Heart right ventricle (tissue), 16 donors: ENCODE measurements at regions not wholly inside any gene's neighbourhood (a gene's known extent, or its start where the extent isn't known, plus 50 kb on each side); places are given as distances from the start of the nearest gene placed in this dataset.

ENCODE experiments used
- ATAC-seq, 8 donors: fragments of 200-7000 bp; cut with Tn5 transposase; one replicate each; pipeline ENCODE4 v1.9.1; 2020; ENCODE audit warnings: mild to moderate bottlenecking in 8 of 8, moderate library complexity in 8 of 8, moderate number of reproducible peaks in 1 of 8
- DNase-seq, 2 donors: peaks; one replicate each; pipeline ENCODE4 v3.0.0-alpha.2; 2020
- H3K27ac ChIP-seq, 10 donors: fragments of 200-600 bp; sonication (generic) in 2 of 10; one replicate each; pipeline versions ENCODE4 v1.5.0 to v1.8.0; 2020 to 2022; ENCODE audit warnings: mild to moderate bottlenecking in 3 of 10
- H3K27me3 ChIP-seq, 7 donors: fragments of 200-600 bp; one replicate each; pipeline ENCODE4 v1.8.0; 2021 to 2022; ENCODE audit warnings: mild to moderate bottlenecking in 2 of 7
- H3K36me3 ChIP-seq, 9 donors: fragments of 200-600 bp; sonication (generic) in 1 of 9; one replicate each; pipeline versions ENCODE4 v1.5.0 to v1.8.0; 2020 to 2022; ENCODE audit warnings: mild to moderate bottlenecking in 2 of 9
- H3K4me1 ChIP-seq, 9 donors: fragments of 200-600 bp; sonication (generic) in 1 of 9; one replicate each; pipeline versions ENCODE4 v1.5.0 to v1.8.0; 2020 to 2022; ENCODE audit warnings: mild to moderate bottlenecking in 4 of 9
- H3K4me3 ChIP-seq, 10 donors: fragments of 200-600 bp; sonication (generic) in 2 of 10; one replicate each; pipeline versions ENCODE4 v1.5.0 to v1.8.0; 2020 to 2022; ENCODE audit warnings: mild to moderate bottlenecking in 7 of 10, moderate library complexity in 2 of 10
- H3K9me3 ChIP-seq, 11 donors: fragments of 200-600 bp in 10 of 11; sonication (generic) in 2 of 11; one replicate each; pipeline versions ENCODE4 v1.5.0 to v1.8.0; 2013 to 2022; ENCODE audit warnings: mild to moderate bottlenecking in 2 of 11, control low read depth in 1 of 11, moderate library complexity in 1 of 11
- WGBS, 2 donors: extraction: QIAGEN DNeasy Blood & Tissue Kit; methylation state at CpG; one replicate each; pipeline ENCODE4 v1.1.7; 2013; ENCODE audit warnings: inconsistent platforms in 1 of 2; 5-methylcytosine and 5-hydroxymethylcytosine counted together
- intact Hi-C, 10 donors: fragments of 100-400 bp; cut with DNase I; formaldehyde crosslinking; loops; one replicate each; pipeline versions ENCODE4 v1.11.1 to v1.14.2; 2022
- TF ChIP-seq, protein P1 (sequence below), 9 donors: fragments of 200-600 bp; sonication (generic) in 2 of 9; IDR thresholded peaks; one replicate each; pipeline versions ENCODE4 v1.5.0 to v1.8.0; 2021 to 2022; ENCODE audit warnings: antibody characterized with exemption in 9 of 9, mild to moderate bottlenecking in 5 of 9, moderate library complexity in 1 of 9
- donor health status: Arrhythmogenic right ventricular cardiomyopathy.
- donor health status: ischemic (EF 13 %, LVEDD 7.1; RV severe dilation, severe dysfunction).
- donor health status: healthy with polysubstance abuse.
- donor health status: DM: no; HTN: yes; CAD: no.
- donor health status: DM: no; HTN: no; CAD: no.
- donor health status: ischemic (EF 25% LVEDD 6.9; RV normal size, moderate dysfunction).
- donor health status: ischemic (EF 25% LVEDD 5.7; RV mildly dilated, moderate dysfunction).
- donor health status: healthy.
- donor health status: DM: yes; HTN: yes; CAD: no.
- donor health status: Ischemic cardiomyopathy.
- donor health status: ischemic (EF 35%, LVEDD 5.7; RV mildly dilated, moderate dysfunction).
- donor health status: nonischemic (EF 11% LVEDD 7.7; RV severe dilation, severe dysfunction).
- donor health status: DM: yes; HTN: yes; CAD: no.
- donor health status: PGD.
- donor health status: ischemic (EF 29% LVEDD 5.4; RV normal size, mild dysfunction).
- donor health status: nonischemic (EF 23%, LVEDD 6.1; RV moderate dilation, normal function).

DNA sequence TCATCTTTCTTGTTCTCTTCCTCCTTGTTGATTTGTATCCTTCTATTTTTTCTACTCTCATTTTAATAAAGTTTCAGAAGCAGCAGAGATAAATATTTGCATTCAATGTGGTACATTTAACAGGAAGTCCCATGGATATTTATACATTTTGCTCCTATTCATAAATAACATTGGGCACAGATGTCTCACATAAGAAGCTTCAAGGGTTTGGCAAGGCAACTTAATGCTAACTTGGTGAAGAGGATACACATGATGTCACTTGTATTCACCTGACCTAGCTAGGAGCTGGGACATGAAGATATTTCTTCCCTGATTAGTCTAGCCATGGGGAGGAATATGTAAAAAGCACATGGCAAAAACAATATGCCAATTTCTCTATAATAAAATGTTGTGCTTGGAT, 65.1 kb upstream of the DUSP10 start:
- Histone ChIP-seq H3K4me1 (peaks cover 0 to 10% (median 0%) of the 10 kb centered on the region in 9 donors), H3K9me3 (no peaks in the 10 kb centered on the region), H3K36me3 (no peaks in the 10 kb centered on the region), H3K27me3 (no peaks in the 10 kb centered on the region), H3K27ac (no peak overlapping the region), H3K4me3 (no peak overlapping the region)
- ATAC-seq (no peak), DNase-seq (no peak)
- intact Hi-C loops, result no loop called here
- TF ChIP-seq, protein P1, sequence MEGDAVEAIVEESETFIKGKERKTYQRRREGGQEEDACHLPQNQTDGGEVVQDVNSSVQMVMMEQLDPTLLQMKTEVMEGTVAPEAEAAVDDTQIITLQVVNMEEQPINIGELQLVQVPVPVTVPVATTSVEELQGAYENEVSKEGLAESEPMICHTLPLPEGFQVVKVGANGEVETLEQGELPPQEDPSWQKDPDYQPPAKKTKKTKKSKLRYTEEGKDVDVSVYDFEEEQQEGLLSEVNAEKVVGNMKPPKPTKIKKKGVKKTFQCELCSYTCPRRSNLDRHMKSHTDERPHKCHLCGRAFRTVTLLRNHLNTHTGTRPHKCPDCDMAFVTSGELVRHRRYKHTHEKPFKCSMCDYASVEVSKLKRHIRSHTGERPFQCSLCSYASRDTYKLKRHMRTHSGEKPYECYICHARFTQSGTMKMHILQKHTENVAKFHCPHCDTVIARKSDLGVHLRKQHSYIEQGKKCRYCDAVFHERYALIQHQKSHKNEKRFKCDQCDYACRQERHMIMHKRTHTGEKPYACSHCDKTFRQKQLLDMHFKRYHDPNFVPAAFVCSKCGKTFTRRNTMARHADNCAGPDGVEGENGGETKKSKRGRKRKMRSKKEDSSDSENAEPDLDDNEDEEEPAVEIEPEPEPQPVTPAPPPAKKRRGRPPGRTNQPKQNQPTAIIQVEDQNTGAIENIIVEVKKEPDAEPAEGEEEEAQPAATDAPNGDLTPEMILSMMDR (IDR thresholded peaks at IDR 0.05), result no peak

DNA sequence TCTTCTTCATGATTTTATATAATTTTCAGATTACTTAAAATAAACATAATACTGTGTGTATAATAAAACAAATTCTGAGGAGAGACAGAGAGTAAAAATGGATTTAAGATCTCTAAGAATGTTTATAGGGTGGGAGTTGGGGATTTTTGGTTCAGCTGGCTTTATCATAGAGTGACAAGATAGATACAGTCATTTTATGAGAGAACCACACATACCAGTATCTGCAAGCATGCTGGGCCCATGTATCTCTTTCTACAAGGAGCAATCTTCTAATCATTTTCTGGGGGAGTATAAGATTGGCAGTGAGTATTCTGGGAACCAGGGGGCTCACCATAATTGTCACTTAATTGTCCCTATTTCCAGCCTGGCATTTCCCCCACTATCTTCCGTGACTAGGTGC, 64.3 kb upstream of the DUSP10 start:
- Histone ChIP-seq H3K4me3 (no peak overlapping the region), H3K9me3 (no peaks in the 10 kb centered on the region), H3K4me1 (peaks cover 0 to 10% (median 0%) of the 10 kb centered on the region in 9 donors), H3K36me3 (no peaks in the 10 kb centered on the region), H3K27ac (no peak overlapping the region), H3K27me3 (no peaks in the 10 kb centered on the region)
- DNase-seq (no peak), ATAC-seq (no peak)
- TF ChIP-seq, protein P1 (IDR thresholded peaks at IDR 0.05), result no peak
- intact Hi-C loops, result no loop called here
- 94 to 96% methylated on average over 1 of the region's 1 CpG for WGBS, 2 donors

DNA sequence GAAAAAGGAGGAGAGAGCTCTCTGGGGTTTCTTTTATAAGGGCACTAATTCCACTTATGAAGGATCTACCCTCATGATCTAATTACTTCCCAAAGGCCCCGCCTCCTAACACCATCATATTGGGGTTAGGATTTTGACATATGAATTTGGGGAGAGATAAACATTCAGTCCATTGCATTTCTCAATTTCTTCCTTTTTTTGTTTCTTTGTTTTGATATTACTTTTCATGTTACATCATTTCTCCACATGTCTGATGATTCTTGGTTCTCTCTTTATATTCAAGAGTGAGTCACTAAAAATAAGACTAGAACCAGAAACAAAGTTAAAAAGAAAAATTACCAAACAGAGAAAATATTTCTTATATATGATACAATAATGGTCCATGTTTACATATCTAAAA, 63.2 kb upstream of the DUSP10 start:
- H3K4me3 ChIP-seq, result no peak overlapping the region
- no peak for DNase-seq
- TF ChIP-seq, protein P1 (IDR thresholded peaks at IDR 0.05), result no peak
- intact Hi-C loops, result no loop called here
- no peaks in the 10 kb centered on the region for H3K36me3 ChIP-seq
- H3K27ac ChIP-seq, result no peak overlapping the region
- peaks cover 0 to 10% (median 0%) of the 10 kb centered on the region in 9 donors for H3K4me1 ChIP-seq
- no peak for ATAC-seq
- H3K27me3 ChIP-seq, result no peaks in the 10 kb centered on the region
- H3K9me3 ChIP-seq, result peaks cover 0 to 3% (median 0%) of the 10 kb centered on the region in 11 donors
- whole genome bisulfite sequencing, 2 donors, result 94% methylated on average over 1 of the region's 1 CpG

DNA sequence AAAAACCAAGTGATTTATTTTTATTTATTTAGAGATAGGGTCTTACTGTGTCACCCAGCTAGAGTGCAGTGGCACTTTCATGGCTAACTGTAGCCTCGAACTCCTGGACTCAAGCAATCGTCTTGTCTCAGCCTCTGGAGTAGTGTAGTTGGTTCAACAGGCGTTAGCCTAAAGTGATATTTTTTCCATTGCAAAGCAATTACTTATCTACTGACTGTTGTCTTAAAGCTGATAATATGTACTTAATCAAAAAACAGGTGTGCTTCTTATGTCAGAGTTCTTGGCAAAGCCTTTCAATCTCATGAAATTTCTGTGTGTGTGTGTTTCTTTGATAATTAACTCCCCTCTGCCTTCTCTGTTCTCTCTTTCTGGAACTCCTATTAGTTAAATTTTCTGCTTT, 62.4 kb upstream of the DUSP10 start:
- H3K27me3 ChIP-seq, result no peaks in the 10 kb centered on the region
- TF ChIP-seq, protein P1 (IDR thresholded peaks at IDR 0.05), result no peak
- intact Hi-C loops, result no loop called here
- DNase-seq (no peak), ATAC-seq (no peak)
- no peak overlapping the region for H3K27ac ChIP-seq
- H3K36me3 ChIP-seq, result no peaks in the 10 kb centered on the region
- peaks cover 0 to 5% (median 0%) of the 10 kb centered on the region in 9 donors for H3K4me1 ChIP-seq
- peaks cover 0 to 10% (median 0%) of the 10 kb centered on the region in 11 donors for H3K9me3 ChIP-seq
- H3K4me3 ChIP-seq, result no peak overlapping the region
- 47 to 79% methylated on average over 3 of the region's 3 CpGs for WGBS, 2 donors
